Thyroid gland (tissue), 4 donors: ENCODE measurements at regions not wholly inside any gene's neighbourhood (a gene's known extent, or its start where the extent isn't known, plus 50 kb on each side); places are given as distances from the start of the nearest gene placed in this dataset.

Source experiments
- DNase-seq, 2 donors: peaks; one replicate each; pipeline ENCODE4 v3.0.0-alpha.2; 2019
- H3K27ac ChIP-seq, 3 donors: fragments of 200-600 bp; sonication (generic); 1 replicate in 2 of 3; 2 replicates in 1 of 3; pipeline ENCODE4 v1.5.1; 2016 to 2019; ENCODE audit warnings: mild to moderate bottlenecking in 1 of 3, moderate library complexity in 1 of 3
- H3K27me3 ChIP-seq: fragments of 200-600 bp; sonication (generic); one replicate; pipeline ENCODE4 v1.5.1; 2019
- H3K36me3 ChIP-seq, 2 donors: fragments of 200-600 bp; sonication (generic); one replicate each; pipeline ENCODE4 v1.5.1; 2016 to 2019
- H3K4me1 ChIP-seq, 2 donors: fragments of 200-600 bp; sonication (generic); one replicate each; pipeline ENCODE4 v1.5.1; 2017 to 2019
- H3K4me3 ChIP-seq, 3 donors: fragments of 200-600 bp; sonication (generic); replicated peaks in 1 of 3; 1 replicate in 2 of 3; 2 replicates in 1 of 3; pipeline ENCODE4 v1.5.1; 2016; ENCODE audit warnings: mild to moderate bottlenecking in 1 of 3
- H3K9me3 ChIP-seq: fragments of 200-600 bp; sonication (generic); one replicate; pipeline ENCODE4 v1.5.1; 2017
- POLR2A ChIP-seq, 2 donors: fragments of 450-650 bp; IDR thresholded peaks; one replicate each; pipeline ENCODE4 v1.6.1; 2017; ENCODE audit warnings: antibody characterized with exemption in 2 of 2, mild to moderate bottlenecking in 2 of 2, moderate library complexity in 1 of 2
- WGBS, 2 donors: methylation state at CpG; one replicate each; pipeline ENCODE4 v1.1.5; 2017; 5-methylcytosine and 5-hydroxymethylcytosine counted together
- intact Hi-C: fragments of 100-400 bp; cut with DNase I; formaldehyde crosslinking; loops from one replicate; pipeline ENCODE4 v1.15.1; 2023
- TF ChIP-seq, protein P1 (sequence below), 6 experiments: fragments of 200-600 bp in 3 of 6; fragments of 450-650 bp in 3 of 6; sonication (generic) in 3 of 6; IDR thresholded peaks; one replicate each; pipeline ENCODE4 v1.5.1; 2016 to 2019; ENCODE audit warnings: antibody characterized with exemption in 6 of 6, mild to moderate bottlenecking in 2 of 6, inconsistent platforms in 1 of 6, moderate library complexity in 1 of 6

DNA sequence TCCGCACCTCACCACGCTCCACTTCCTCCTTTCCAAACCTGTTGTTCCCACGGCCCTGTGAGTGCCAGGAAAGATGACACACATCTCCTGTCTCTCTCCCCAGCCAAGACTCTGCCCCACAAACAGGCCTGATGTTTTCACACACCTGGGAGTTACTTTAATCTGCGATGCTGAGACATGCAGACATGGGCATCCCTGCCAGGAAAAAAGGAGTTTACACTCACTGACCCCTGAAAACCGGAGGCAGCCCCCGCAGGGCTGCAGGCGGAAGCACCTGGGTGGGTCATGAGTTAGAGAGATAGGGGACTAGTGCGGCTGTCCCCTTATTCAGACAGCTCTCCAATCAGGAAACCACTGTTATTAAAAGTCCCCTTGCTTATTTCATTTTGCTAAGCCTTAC is 106.4 kb upstream of the CARD11 start:
- intact Hi-C loops: loop anchor here (10.0 kb wide), 1 partner anchor 285 kb away; no protein-coding TSS in a partner anchor

DNA sequence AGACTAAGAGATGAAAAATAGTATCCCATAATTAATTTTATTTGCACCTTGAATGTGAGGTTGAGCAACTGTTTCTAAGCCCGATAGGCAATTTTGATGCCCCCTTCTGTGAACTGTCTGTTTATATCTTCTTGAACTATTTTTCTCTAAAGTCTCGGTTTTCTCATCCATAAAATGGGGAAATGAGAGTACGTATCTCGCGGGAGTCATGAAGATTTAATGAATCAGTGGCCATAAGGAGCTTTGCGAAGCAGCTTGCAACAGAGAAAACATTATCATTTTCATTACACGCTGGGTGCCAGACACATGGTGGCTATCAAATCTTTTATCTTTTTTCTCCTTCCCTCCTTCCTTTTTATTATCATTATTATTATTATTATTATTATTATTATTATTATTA is 108.1 kb upstream of the CARD11 start:
- TF ChIP-seq POLR2A (IDR thresholded peaks at IDR 0.05): no peak
- TF ChIP-seq, protein P1, sequence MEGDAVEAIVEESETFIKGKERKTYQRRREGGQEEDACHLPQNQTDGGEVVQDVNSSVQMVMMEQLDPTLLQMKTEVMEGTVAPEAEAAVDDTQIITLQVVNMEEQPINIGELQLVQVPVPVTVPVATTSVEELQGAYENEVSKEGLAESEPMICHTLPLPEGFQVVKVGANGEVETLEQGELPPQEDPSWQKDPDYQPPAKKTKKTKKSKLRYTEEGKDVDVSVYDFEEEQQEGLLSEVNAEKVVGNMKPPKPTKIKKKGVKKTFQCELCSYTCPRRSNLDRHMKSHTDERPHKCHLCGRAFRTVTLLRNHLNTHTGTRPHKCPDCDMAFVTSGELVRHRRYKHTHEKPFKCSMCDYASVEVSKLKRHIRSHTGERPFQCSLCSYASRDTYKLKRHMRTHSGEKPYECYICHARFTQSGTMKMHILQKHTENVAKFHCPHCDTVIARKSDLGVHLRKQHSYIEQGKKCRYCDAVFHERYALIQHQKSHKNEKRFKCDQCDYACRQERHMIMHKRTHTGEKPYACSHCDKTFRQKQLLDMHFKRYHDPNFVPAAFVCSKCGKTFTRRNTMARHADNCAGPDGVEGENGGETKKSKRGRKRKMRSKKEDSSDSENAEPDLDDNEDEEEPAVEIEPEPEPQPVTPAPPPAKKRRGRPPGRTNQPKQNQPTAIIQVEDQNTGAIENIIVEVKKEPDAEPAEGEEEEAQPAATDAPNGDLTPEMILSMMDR (IDR thresholded peaks at IDR 0.05): no peak
- DNase-seq: no peak
- H3K9me3 ChIP-seq: no peaks in the 10 kb centered on the region
- H3K36me3 ChIP-seq: no peaks in the 10 kb centered on the region
- H3K27me3 ChIP-seq: no peaks in the 10 kb centered on the region
- no peak overlapping the region for H3K4me3 ChIP-seq
- no peak overlapping the region for H3K27ac ChIP-seq
- 93% methylated on average over 7 of the region's 7 CpGs for WGBS, 2 donors
- intact Hi-C loops: loop anchor here (10.0 kb wide), 1 partner anchor 287 kb away; no protein-coding TSS in a partner anchor
- no peaks in the 10 kb centered on the region for H3K4me1 ChIP-seq

More for the DNA sequence above, 106.4 kb upstream of the CARD11 start:
- TF ChIP-seq, protein P1 (IDR thresholded peaks at IDR 0.05): no peak
- no peak for TF ChIP-seq POLR2A (IDR thresholded peaks at IDR 0.05)
- DNase-seq: peak in 1 of 2 donors; percentile 3
- Histone ChIP-seq H3K27me3 (no peaks in the 10 kb centered on the region), H3K4me1 (no peaks in the 10 kb centered on the region), H3K36me3 (no peaks in the 10 kb centered on the region), H3K4me3 (no peak overlapping the region), H3K9me3 (no peaks in the 10 kb centered on the region), H3K27ac (no peak overlapping the region)
- WGBS, 2 donors: 69 to 71% methylated on average over 8 of the region's 8 CpGs

DNA sequence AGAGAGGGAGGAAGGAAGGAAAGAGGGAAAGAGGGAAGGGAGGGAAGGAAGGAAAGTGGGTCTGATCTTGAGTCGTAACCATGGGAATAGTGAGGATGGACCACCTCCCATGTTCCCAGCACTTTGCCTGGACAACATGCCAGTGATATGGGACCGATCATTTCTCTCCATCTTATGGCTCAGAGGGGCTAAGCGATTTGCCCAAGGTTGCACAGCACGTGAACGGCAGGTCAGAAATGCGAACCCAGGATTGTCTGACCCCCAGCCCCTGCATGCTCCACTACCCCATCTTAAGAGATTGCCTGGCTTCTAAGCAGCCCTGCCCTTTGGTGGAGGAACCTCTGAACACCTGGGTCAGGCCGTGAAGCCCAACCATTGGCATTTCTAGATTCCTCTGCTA is 109.0 kb upstream of the CARD11 start:
- WGBS, 2 donors: 87% methylated on average over 7 of the region's 7 CpGs
- intact Hi-C loops: loop anchor here (10.0 kb wide), 1 partner anchor 288 kb away; no protein-coding TSS in a partner anchor
- Histone ChIP-seq H3K9me3 (no peaks in the 10 kb centered on the region), H3K36me3 (no peaks in the 10 kb centered on the region), H3K27me3 (no peaks in the 10 kb centered on the region), H3K27ac (no peak overlapping the region), H3K4me1 (no peaks in the 10 kb centered on the region), H3K4me3 (no peak overlapping the region)
- TF ChIP-seq, protein P1 (IDR thresholded peaks at IDR 0.05): no peak
- no peak for TF ChIP-seq POLR2A (IDR thresholded peaks at IDR 0.05)
- DNase-seq: no peak

DNA sequence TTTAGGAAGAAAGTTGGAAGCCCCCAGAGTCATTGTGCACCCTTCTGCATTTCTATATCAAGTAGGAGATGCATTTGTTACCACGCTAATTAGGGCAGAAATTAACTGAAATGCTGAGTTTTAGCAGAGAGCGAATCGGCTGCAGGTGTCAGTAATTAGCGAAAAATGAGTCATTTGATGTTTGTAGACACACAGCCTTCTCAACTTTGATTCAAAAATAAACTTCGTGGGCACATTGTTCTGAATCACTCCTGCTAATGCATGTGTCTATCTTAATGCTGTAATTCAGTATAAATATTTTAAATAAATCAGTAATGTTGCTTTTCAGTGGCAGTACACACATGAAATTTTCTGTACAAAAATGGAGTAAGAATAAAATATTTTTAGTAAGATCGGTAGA is 109.5 kb upstream of the CARD11 start:
- DNase-seq: no peak
- H3K4me1 ChIP-seq: no peaks in the 10 kb centered on the region
- no peaks in the 10 kb centered on the region for H3K36me3 ChIP-seq
- no peaks in the 10 kb centered on the region for H3K9me3 ChIP-seq
- H3K27me3 ChIP-seq: no peaks in the 10 kb centered on the region
- intact Hi-C loops: loop anchor here (10.0 kb wide), 1 partner anchor 288 kb away; no protein-coding TSS in a partner anchor
- no peak overlapping the region for H3K27ac ChIP-seq
- no peak for TF ChIP-seq POLR2A (IDR thresholded peaks at IDR 0.05)
- TF ChIP-seq, protein P1 (IDR thresholded peaks at IDR 0.05): no peak
- no peak overlapping the region for H3K4me3 ChIP-seq
- 75 to 83% methylated on average over 6 of the region's 6 CpGs for WGBS, 2 donors

DNA sequence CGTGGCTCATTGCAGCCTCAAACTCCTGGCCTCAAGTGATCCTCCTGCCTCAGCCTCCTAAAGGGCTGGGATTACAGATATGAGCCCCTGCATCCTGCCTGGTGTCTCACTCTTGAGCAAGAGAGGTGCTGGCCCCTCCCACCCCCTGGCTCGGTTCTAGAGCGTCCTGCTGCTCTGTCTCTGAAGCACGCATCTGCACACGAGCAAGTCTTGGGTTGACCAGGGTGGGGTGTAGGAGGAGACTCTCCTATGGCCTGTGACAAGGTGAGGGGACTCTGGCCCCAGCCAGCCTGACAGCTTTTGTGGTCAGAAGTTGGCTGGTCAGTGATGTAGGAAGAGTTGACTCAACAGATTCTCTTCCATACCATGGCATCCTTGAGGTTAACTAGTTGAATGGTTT is 110.7 kb upstream of the CARD11 start:
- intact Hi-C loops: loop anchor here (10.0 kb wide), 1 partner anchor 290 kb away; no protein-coding TSS in a partner anchor
- Histone ChIP-seq H3K36me3 (no peaks in the 10 kb centered on the region), H3K27me3 (no peaks in the 10 kb centered on the region), H3K4me1 (no peaks in the 10 kb centered on the region), H3K4me3 (no peak overlapping the region), H3K9me3 (no peaks in the 10 kb centered on the region), H3K27ac (no peak overlapping the region)
- 94 to 96% methylated on average over 5 of the region's 5 CpGs for WGBS, 2 donors
- DNase-seq: no peak
- TF ChIP-seq, protein P1 (IDR thresholded peaks at IDR 0.05): no peak
- TF ChIP-seq POLR2A (IDR thresholded peaks at IDR 0.05): no peak
